Stimulated activated naive CD4-positive, alpha-beta T cell (primary cell): ENCODE measurements at regions not wholly inside any gene's neighbourhood (a gene's known extent, or its start where the extent isn't known, plus 50 kb on each side); places are given as distances from the start of the nearest gene placed in this dataset.
"Not testable (repeated sequence)": the region's sequence is repeated elsewhere in the genome, so short reads cannot be mapped to it uniquely, and the experiment has no call there.

ENCODE experiments used
- DNase-seq, 6 experiments: peaks; one replicate each; lab custom pipeline; 2025; lab: John Stamatoyannopoulos, UW

GRCh38 chr9:41367301-41367700 is 178.2 kb upstream of the ZNG1F start:
- DNase-seq: not testable (repeated sequence)

GRCh38 chr9:41361790-41362189 is 172.7 kb upstream of the ZNG1F start:
- DNase-seq: not testable (repeated sequence)

GRCh38 chr9:41359116-41359515 is 170.0 kb upstream of the ZNG1F start:
- peak in 2 of 6 experiments; percentile 60 to 69 for DNase-seq

- peak; percentile 52 to 86 (median 74) for DNase-seq
Measured at GRCh38 chr9:41358682-41359081, 169.6 kb upstream of the ZNG1F start.

- DNase-seq: peak in 2 of 6 experiments; percentile 9 to 16
Measured at GRCh38 chr9:41357918-41358404, 168.8 kb upstream of the ZNG1F start.

- not testable (repeated sequence) for DNase-seq
Measured at GRCh38 chr9:41357350-41357748, 168.2 kb upstream of the ZNG1F start.

GRCh38 chr9:41356588-41357349 is 167.7 kb upstream of the ZNG1F start:
- peak; percentile 62 to 87 (median 80) for DNase-seq

- DNase-seq: peak in 1 of 6 experiments; percentile 19
Measured at GRCh38 chr9:41355712-41356450, 166.8 kb upstream of the ZNG1F start.

- peak in 3 of 6 experiments; percentile 42 to 63 (median 62) for DNase-seq
Measured at GRCh38 chr9:41354978-41355377, 165.9 kb upstream of the ZNG1F start.

GRCh38 chr9:41354060-41354934 is 165.2 kb upstream of the ZNG1F start:
- peak in 2 of 6 experiments; percentile 60 to 74 for DNase-seq

GRCh38 chr9:41353026-41353425 is 163.9 kb upstream of the ZNG1F start:
- DNase-seq: not testable (repeated sequence)

- not testable (repeated sequence) for DNase-seq
Measured at GRCh38 chr9:41352390-41352789, 163.3 kb upstream of the ZNG1F start.

GRCh38 chr9:41347893-41348292 is 158.8 kb upstream of the ZNG1F start:
- not testable (repeated sequence) for DNase-seq

GRCh38 chr9:41332562-41332961 is 143.4 kb upstream of the ZNG1F start:
- not testable (repeated sequence) for DNase-seq

GRCh38 chr9:41321277-41321676 is 132.2 kb upstream of the ZNG1F start:
- not testable (repeated sequence) for DNase-seq

GRCh38 chr9:41308953-41309352 is 119.8 kb upstream of the ZNG1F start:
- not testable (repeated sequence) for DNase-seq

GRCh38 chr9:41285744-41286143 is 96.6 kb upstream of the ZNG1F start:
- DNase-seq: not testable (repeated sequence)

GRCh38 chr9:41280299-41281238 is 91.5 kb upstream of the ZNG1F start:
- not testable (repeated sequence) for DNase-seq

GRCh38 chr9:41279437-41279836 is 90.3 kb upstream of the ZNG1F start:
- not testable (repeated sequence) for DNase-seq

GRCh38 chr9:41279033-41279432 is 89.9 kb upstream of the ZNG1F start:
- DNase-seq: not testable (repeated sequence)
